ENCODE measurements at regions not wholly inside any gene's neighbourhood (a gene's known extent, or its start where the extent isn't known, plus 50 kb on each side); places are given as distances from the start of the nearest gene placed in this dataset.

DNA sequence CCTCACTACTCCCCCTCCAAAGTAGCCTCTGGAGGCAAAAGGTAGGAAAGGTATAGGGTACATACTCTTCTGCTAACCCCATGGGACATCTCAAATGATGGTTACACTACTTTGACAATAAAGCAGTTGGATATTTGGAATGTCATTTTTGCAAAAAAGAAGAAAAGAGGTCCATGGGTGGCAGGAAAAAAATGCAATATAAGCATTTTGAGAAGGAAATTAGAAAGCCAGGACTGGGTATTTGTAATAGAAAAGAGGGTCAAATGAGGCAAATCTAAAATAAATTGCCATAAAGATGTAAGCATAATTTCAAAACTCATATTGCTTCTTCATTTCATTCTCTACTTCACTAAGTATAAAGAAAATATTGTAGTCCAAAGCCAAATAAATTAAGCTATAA, 280.2 kb downstream of the NOL4 start:
- no peak for TF ChIP-seq CTCF (IDR thresholded peaks at IDR 0.05; ENCODE audit: extremely low read depth, missing control alignments)

DNA sequence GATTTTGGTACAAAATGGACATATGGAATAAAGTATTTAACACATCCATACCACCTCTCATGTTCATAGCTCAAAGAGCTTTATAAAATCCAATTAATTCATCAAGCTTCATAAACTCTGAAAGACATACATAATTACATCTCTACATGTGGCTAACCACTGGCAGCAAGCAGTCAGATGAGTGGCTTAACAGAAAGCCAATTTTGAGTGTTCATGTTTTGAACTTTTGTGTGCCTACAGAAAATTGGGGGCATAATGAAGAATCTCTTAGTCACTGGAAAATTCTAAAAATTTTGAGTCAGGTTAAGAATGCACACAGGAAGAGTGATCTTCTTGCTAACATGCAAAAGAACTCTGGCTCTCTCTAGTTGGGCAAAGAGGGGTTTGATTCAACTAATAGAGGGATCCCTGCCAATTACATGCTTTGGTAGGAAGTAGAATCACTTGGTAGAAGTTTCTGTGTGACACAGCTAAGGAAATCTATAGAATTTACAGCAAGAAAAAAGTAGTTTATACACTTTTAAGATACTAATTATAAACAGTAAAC, 287.4 kb downstream of the NOL4 start:
- DNase-seq (ENCODE audit: low spot score) = no peak
- TF ChIP-seq CTCF (IDR thresholded peaks at IDR 0.05; ENCODE audit: extremely low read depth, missing control alignments) = no peak

More for the DNA sequence above, 280.2 kb downstream of the NOL4 start:
- no peak for DNase-seq (ENCODE audit: low spot score)

DNA sequence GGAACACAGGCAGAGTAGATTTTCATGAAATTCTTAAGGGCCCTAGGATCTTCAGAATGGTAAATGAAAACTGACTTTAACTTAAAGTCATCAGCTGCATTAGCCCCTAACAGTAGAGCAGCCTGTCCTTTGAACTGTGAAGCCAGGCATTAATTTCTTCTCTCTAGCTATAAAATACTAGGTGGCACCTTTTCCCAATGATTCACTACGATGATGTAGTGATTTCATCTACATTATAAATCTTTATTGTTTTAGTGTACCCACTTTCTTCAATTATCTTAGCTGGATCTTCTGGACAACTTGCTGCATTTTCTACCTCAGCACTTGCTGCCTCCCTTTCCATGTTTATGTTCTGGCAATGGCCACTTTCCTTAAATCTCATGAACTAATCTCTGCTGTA, 290.5 kb downstream of the NOL4 start:
- no peak for TF ChIP-seq CTCF (IDR thresholded peaks at IDR 0.05; ENCODE audit: extremely low read depth, missing control alignments)
- DNase-seq (ENCODE audit: low spot score) = no peak

GRCh38 chr18:33928231-33928630, 296.5 kb downstream of the NOL4 start:
- DNase-seq (ENCODE audit: low spot score) = no peak
- no peak for TF ChIP-seq CTCF (IDR thresholded peaks at IDR 0.05; ENCODE audit: extremely low read depth, missing control alignments)

DNA sequence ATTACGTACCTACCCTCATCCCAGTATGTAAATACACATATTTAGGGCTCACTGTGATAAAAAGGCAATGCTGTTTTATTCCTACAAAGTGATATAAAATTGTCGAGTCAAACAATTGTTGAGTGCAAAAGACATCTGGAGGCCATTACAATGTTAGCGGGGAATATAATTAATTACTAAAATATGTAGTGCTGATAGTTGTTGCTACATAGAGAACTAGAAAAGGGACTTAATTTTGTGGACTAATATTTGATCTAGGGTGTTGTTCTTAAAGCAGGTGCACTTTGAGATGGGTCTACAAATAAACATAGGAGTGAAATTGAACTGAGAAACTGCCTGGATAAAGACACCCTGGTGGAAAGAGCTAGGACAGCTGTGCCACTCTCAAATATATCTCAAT, 300.1 kb downstream of the NOL4 start:
- TF ChIP-seq CTCF (IDR thresholded peaks at IDR 0.05; ENCODE audit: extremely low read depth, missing control alignments) = no peak
- DNase-seq (ENCODE audit: low spot score) = no peak

- DNase-seq (ENCODE audit: low spot score) = no peak
- no peak for TF ChIP-seq CTCF (IDR thresholded peaks at IDR 0.05; ENCODE audit: extremely low read depth, missing control alignments)
Observed at GRCh38 chr18:33923980-33924379, 300.7 kb downstream of the NOL4 start.

GRCh38 chr18:33918571-33918970, 306.1 kb downstream of the NOL4 start:
- no peak for DNase-seq (ENCODE audit: low spot score)
- TF ChIP-seq CTCF (IDR thresholded peaks at IDR 0.05; ENCODE audit: extremely low read depth, missing control alignments) = no peak

All from GM20000 (cell line).